Neural progenitor cell (in vitro differentiated cells): ENCODE measurements at regions not wholly inside any gene's neighbourhood (a gene's known extent, or its start where the extent isn't known, plus 50 kb on each side); places are given as distances from the start of the nearest gene placed in this dataset.
A peak's percentile ranks its signal among the peaks of the same experiment; 100 is the strongest.

Experiments
- DNase-seq: peaks from one replicate; pipeline ENCODE4 v3.0.0-alpha.2; 2016; ENCODE audit warnings: low spot score
- H2AFZ ChIP-seq: fragments of 200-600 bp; sonication (generic); replicated peaks from 2 replicates; pipeline ENCODE4 v1.6.1; 2016; ENCODE audit warnings: antibody characterized with exemption
- H3F3A ChIP-seq: fragments of 200-600 bp; sonication (generic); 2 replicates; pipeline ENCODE4 v1.6.1; 2016; ENCODE audit warnings: antibody characterized with exemption, low read depth
- H3K27ac ChIP-seq: fragments of 200-600 bp; sonication (generic); 2 replicates; pipeline ENCODE4 v1.5.1; 2016; ENCODE audit warnings: mild to moderate bottlenecking
- H3K27me3 ChIP-seq: fragments of 200-600 bp; sonication (generic); 2 replicates; pipeline ENCODE4 v1.6.1; 2016; ENCODE audit warnings: mild to moderate bottlenecking, moderate library complexity
- H3K36me3 ChIP-seq: fragments of 200-600 bp; sonication (generic); 2 replicates; pipeline ENCODE4 v1.5.1; 2016
- H3K4me1 ChIP-seq: fragments of 200-600 bp; sonication (generic); 2 replicates; pipeline ENCODE4 v1.6.1; 2016; ENCODE audit warnings: mixed run types
- H3K4me2 ChIP-seq: fragments of 200-600 bp; sonication (generic); 2 replicates; pipeline ENCODE4 v1.6.1; 2016
- H3K4me3 ChIP-seq: fragments of 200-600 bp; sonication (generic); 2 replicates; pipeline ENCODE4 v1.5.1; 2016
- H3K79me2 ChIP-seq: fragments of 200-600 bp; sonication (generic); 2 replicates; pipeline ENCODE4 v1.6.1; 2016; ENCODE audit warnings: low read depth
- H3K9ac ChIP-seq: fragments of 200-600 bp; sonication (generic); 2 replicates; pipeline ENCODE4 v1.6.1; 2016
- H3K9me3 ChIP-seq: fragments of 200-600 bp; sonication (generic); 2 replicates; pipeline ENCODE4 v1.5.1; 2016; ENCODE audit warnings: low read depth
- H4K20me1 ChIP-seq: fragments of 200-600 bp; sonication (generic); 2 replicates; pipeline ENCODE4 v1.6.1; 2016; ENCODE audit warnings: low read depth
- H3K27ac Mint-ChIP-seq: 3 replicates; pipeline ENCODE4 v1.8.0; 2021; ENCODE audit warnings: mixed read lengths
- H3K27me3 Mint-ChIP-seq: 2 replicates; pipeline ENCODE4 v1.8.0; 2022; ENCODE audit warnings: low read depth, mild to moderate bottlenecking, inconsistent platforms, moderate library complexity, mixed read lengths; ENCODE audit not compliant: insufficient read depth
- H3K36me3 Mint-ChIP-seq: 3 replicates; pipeline ENCODE4 v1.8.0; 2021; ENCODE audit warnings: mixed read lengths
- H3K4me1 Mint-ChIP-seq: 3 replicates; pipeline ENCODE4 v1.8.0; 2021; ENCODE audit warnings: mixed read lengths
- H3K4me3 Mint-ChIP-seq: 3 replicates; pipeline ENCODE4 v1.8.0; 2021; ENCODE audit warnings: mild to moderate bottlenecking, moderate library complexity, mixed read lengths
- H3K9me3 Mint-ChIP-seq: 3 replicates; pipeline ENCODE4 v1.8.0; 2020; ENCODE audit warnings: mixed read lengths
- EZH2 ChIP-seq: fragments of 200-600 bp; sonication (generic); IDR thresholded peaks from 2 replicates; pipeline ENCODE4 v1.6.1; 2017; ENCODE audit warnings: antibody characterized with exemption, mild to moderate bottlenecking, moderate library complexity
- EZH2phosphoT487 ChIP-seq: fragments of 200-600 bp; sonication (generic); IDR thresholded peaks from 2 replicates; pipeline ENCODE4 v1.6.1; 2017; ENCODE audit warnings: antibody characterized with exemption
- TF ChIP-seq, protein P1 (sequence below): fragments of 200-600 bp; sonication (generic); IDR thresholded peaks from 2 replicates; pipeline ENCODE4 v1.5.1; 2017; ENCODE audit warnings: antibody characterized with exemption, mild to moderate bottlenecking

DNA sequence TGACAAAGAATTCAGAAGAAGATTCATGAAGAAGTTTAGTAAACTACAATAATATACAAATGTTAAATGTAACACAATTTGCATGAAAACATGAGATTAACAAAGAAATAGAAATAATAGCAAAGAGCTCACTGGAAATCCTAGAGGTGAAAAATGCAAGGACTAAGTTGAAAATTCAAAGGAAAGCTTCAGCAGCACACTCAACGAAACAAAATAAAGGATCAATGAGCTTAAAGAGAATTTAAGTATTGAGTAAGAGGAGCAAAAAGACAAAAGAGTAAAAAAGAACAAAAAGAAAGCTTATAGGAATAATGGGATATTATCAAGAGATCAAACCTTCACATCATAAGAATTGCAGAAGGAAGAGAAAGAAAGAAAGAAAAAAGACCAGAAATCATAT, 583.8 kb upstream of the NECTIN3 start:
- no peaks in the 10 kb centered on the region for H3K36me3 ChIP-seq
- H3K4me2 ChIP-seq = no peak overlapping the region
- no peak overlapping the region for H3K27ac ChIP-seq
- no peaks in the 10 kb centered on the region for H4K20me1 ChIP-seq
- no peaks in the 10 kb centered on the region for H3K79me2 ChIP-seq
- no peaks in the 10 kb centered on the region for H3F3A ChIP-seq
- no peak overlapping the region for H2AFZ ChIP-seq
- H3K9me3 ChIP-seq = peaks cover 7% of the 10 kb centered on the region
- H3K4me1 Mint-ChIP-seq = no peaks in the 10 kb centered on the region
- H3K4me1 ChIP-seq = no peaks in the 10 kb centered on the region
- TF ChIP-seq, protein P1, sequence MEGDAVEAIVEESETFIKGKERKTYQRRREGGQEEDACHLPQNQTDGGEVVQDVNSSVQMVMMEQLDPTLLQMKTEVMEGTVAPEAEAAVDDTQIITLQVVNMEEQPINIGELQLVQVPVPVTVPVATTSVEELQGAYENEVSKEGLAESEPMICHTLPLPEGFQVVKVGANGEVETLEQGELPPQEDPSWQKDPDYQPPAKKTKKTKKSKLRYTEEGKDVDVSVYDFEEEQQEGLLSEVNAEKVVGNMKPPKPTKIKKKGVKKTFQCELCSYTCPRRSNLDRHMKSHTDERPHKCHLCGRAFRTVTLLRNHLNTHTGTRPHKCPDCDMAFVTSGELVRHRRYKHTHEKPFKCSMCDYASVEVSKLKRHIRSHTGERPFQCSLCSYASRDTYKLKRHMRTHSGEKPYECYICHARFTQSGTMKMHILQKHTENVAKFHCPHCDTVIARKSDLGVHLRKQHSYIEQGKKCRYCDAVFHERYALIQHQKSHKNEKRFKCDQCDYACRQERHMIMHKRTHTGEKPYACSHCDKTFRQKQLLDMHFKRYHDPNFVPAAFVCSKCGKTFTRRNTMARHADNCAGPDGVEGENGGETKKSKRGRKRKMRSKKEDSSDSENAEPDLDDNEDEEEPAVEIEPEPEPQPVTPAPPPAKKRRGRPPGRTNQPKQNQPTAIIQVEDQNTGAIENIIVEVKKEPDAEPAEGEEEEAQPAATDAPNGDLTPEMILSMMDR = no peak
- TF ChIP-seq EZH2 (no peak), EZH2phosphoT487 (no peak)
- H3K4me3 Mint-ChIP-seq = no peak overlapping the region
- peaks cover 3% of the 10 kb centered on the region for H3K36me3 Mint-ChIP-seq
- H3K4me3 ChIP-seq = no peak overlapping the region
- peaks cover 25% of the 10 kb centered on the region for H3K9me3 Mint-ChIP-seq
- H3K27me3 ChIP-seq = no peaks in the 10 kb centered on the region
- H3K27me3 Mint-ChIP-seq = no peaks in the 10 kb centered on the region
- DNase-seq = no peak
- H3K9ac ChIP-seq = no peak overlapping the region
- no peak overlapping the region for H3K27ac Mint-ChIP-seq

DNA sequence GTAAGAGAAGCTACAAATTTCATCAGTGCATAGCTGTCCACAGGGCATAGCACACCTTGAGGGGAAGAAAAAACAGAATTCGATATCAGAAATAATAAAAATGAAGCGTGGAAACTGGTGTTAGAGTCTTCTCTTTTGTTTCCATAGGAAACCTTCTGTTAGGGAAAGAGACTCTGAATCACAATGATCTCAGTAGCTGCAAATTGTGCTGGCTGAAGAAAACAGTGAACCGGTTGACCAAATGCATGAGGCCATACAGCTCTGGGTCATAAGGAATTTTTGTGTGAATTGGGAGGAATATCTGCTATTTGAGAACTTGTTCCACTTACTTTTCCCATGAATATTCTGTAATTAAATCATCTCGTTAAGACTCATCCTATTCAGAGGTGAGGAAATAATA, 580.2 kb upstream of the NECTIN3 start:
- no peak for DNase-seq
- H3K27me3 ChIP-seq = no peaks in the 10 kb centered on the region
- Mint-ChIP-seq H3K36me3 (peaks cover 3% of the 10 kb centered on the region), H3K27ac (no peak overlapping the region), H3K4me3 (no peak overlapping the region), H3K4me1 (no peaks in the 10 kb centered on the region), H3K27me3 (peaks cover 3% of the 10 kb centered on the region), H3K9me3 (peaks cover 18% of the 10 kb centered on the region)
- H2AFZ ChIP-seq = peak overlapping the region; percentile 27
- no peak overlapping the region for H3K27ac ChIP-seq
- no peak overlapping the region for H3K9ac ChIP-seq
- H3K4me3 ChIP-seq = no peak overlapping the region
- H3K79me2 ChIP-seq = no peaks in the 10 kb centered on the region
- H3K36me3 ChIP-seq = no peaks in the 10 kb centered on the region
- no peak for TF ChIP-seq EZH2phosphoT487
- TF ChIP-seq, protein P1 = no peak
- H4K20me1 ChIP-seq = no peaks in the 10 kb centered on the region
- H3F3A ChIP-seq = no peaks in the 10 kb centered on the region
- no peaks in the 10 kb centered on the region for H3K4me1 ChIP-seq
- no peak overlapping the region for H3K4me2 ChIP-seq
- peaks cover 7% of the 10 kb centered on the region for H3K9me3 ChIP-seq

DNA sequence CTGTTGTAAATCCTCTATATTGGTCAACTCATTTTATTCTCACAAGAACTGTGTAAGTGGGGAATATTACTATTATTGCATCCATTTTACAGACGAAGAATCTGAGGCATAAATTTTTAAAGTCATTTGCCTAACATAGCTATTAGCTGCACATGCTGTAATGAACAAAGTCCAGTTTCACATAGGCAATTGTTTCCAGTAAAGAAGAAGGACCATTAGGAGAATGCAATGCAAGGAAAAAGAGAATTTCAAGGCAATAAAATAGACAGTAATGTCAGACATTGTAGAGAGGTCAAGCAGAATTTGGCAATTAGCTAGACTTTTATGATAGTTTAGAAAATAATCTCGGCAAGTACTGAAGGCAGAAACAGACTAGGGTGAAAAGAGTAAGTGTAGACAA, 578.7 kb upstream of the NECTIN3 start:
- no peak for DNase-seq
- Mint-ChIP-seq H3K4me3 (no peak overlapping the region), H3K9me3 (peaks cover 5% of the 10 kb centered on the region), H3K27ac (no peak overlapping the region), H3K36me3 (peaks cover under 1% of the 10 kb centered on the region), H3K4me1 (no peaks in the 10 kb centered on the region), H3K27me3 (peaks cover 5% of the 10 kb centered on the region)
- Histone ChIP-seq H3K4me1 (no peaks in the 10 kb centered on the region), H2AFZ (no peak overlapping the region), H3K27me3 (no peaks in the 10 kb centered on the region), H3K9ac (no peak overlapping the region), H3K4me2 (no peak overlapping the region), H3K4me3 (no peak overlapping the region), H3F3A (no peaks in the 10 kb centered on the region), H3K9me3 (peaks cover 2% of the 10 kb centered on the region), H3K36me3 (no peaks in the 10 kb centered on the region), H4K20me1 (no peaks in the 10 kb centered on the region), H3K79me2 (no peaks in the 10 kb centered on the region), H3K27ac (no peak overlapping the region)
- TF ChIP-seq EZH2phosphoT487 = no peak
- TF ChIP-seq, protein P1 = no peak
- TF ChIP-seq EZH2 = no peak
